ENCODE measurements at regions not wholly inside any gene's neighbourhood (a gene's known extent, or its start where the extent isn't known, plus 50 kb on each side); places are given as distances from the start of the nearest gene placed in this dataset.

DNA sequence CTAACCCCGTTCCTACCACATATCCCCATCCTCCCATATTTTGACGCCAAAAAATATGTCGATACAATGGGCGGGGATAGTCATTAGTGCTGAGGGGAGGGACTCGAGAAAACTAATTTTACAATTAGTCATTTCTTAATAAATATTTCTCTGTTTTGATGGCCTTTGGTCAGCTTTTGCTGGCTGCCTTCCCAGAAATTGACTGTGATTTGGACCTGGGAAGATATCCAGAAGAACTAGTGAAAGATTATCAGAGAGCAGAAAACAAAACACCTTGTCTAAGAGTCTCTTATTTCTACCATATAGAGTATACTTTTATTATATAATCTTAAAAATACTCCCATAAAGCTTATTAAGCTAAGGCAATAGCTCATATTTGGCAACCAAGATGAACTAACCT is 247.6 kb downstream of the MRPL39 start:
- no peak overlapping the region for H3K4me3 ChIP-seq (ENCODE audit: low read depth, poor library complexity, severe bottlenecking)
- intact Hi-C loops (cut with DNase I; ENCODE audit: low total_unique reads) = no loop called here
- TF ChIP-seq, protein P1, sequence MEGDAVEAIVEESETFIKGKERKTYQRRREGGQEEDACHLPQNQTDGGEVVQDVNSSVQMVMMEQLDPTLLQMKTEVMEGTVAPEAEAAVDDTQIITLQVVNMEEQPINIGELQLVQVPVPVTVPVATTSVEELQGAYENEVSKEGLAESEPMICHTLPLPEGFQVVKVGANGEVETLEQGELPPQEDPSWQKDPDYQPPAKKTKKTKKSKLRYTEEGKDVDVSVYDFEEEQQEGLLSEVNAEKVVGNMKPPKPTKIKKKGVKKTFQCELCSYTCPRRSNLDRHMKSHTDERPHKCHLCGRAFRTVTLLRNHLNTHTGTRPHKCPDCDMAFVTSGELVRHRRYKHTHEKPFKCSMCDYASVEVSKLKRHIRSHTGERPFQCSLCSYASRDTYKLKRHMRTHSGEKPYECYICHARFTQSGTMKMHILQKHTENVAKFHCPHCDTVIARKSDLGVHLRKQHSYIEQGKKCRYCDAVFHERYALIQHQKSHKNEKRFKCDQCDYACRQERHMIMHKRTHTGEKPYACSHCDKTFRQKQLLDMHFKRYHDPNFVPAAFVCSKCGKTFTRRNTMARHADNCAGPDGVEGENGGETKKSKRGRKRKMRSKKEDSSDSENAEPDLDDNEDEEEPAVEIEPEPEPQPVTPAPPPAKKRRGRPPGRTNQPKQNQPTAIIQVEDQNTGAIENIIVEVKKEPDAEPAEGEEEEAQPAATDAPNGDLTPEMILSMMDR (IDR thresholded peaks at IDR 0.05) = no peak
- no peak for TF ChIP-seq POLR2A (IDR thresholded peaks at IDR 0.05)
- WGBS, 2 donors = 96 to 97% methylated on average over 5 of the region's 5 CpGs
- DNase-seq (ENCODE audit: low spot score in 2 of 2) = no peak

DNA sequence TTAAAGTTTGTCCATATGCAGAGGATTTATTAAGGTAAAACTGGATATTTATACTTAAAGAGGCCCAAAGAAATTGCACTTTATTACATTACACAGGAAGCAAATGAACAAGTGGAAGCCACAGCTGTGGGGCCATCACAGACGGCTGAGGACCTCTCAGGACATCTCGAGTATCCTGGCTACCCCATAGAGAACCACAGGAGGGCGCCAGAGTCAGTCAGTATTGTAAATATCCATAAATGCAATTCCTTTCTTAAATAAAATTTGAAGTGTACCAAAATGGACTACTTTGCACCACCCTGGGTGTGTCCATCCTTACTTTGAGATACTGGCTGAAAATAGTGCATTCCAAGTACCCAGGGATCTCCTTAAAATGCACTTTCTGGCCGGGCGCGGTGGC is 257.2 kb downstream of the MRPL39 start:
- intact Hi-C loops (cut with DNase I; ENCODE audit: low total_unique reads) = no loop called here
- TF ChIP-seq POLR2A (IDR thresholded peaks at IDR 0.05) = no peak
- TF ChIP-seq, protein P1 (IDR thresholded peaks at IDR 0.05) = no peak
- no peak for DNase-seq (ENCODE audit: low spot score in 2 of 2)
- 70 to 74% methylated on average over 6 of the region's 6 CpGs for WGBS, 2 donors
- H3K4me3 ChIP-seq (ENCODE audit: low read depth, poor library complexity, severe bottlenecking) = no peak overlapping the region

DNA sequence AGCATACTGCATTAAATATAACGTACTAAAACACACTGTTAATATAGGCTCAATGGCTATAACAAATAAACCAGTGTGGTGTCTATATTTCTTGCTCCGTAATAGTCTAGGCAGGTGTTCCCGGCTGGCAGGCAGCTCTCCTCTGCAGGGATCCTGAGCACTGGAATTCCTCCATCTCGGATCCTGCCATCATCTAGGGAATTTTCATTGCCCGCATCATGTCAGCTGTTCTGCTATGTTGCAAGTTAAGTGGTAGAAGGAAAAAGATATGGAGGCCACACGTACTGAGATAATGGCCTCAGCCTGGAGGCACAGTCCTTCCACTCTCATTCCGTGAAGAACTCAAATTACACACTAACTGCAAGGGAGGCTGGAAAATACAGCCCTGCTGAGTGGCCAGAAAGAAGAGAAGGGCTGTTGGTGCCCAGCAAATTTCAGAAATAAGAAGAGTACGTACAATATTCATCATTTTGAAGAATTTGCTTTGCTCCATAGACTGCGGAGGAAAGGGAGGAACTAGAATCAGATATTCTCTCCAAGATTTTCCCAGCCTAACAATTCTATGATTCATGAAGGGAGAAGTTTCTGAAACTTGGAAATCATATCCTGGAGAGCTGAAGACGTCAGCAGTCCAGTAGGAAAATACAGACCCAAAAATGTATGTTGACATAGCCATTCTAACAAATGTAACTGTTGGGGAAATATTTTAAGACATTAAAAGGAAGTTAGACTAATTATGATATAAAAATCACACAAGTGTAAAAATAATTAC is 263.3 kb downstream of the MRPL39 start:
- intact Hi-C loops (cut with DNase I; ENCODE audit: low total_unique reads) = no loop called here

DNA sequence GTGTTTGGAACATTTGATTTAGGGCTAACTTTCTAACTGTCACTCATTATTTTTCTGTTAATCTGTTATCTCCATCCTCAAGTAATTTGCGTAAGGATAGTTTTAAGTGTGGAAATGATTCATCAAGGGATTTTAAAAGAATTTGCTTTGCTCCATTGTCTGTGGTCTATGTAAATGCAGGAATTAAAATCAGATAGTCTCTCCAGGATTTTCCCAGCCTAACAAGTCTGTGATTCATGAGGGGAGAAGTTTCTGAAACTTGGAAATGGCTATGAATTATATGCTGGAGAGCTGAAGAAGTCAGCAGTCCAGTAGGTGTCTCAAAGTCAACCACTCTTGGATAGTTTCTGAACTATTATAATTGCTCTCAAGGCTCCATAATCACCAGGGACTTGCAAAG is 264.5 kb downstream of the MRPL39 start:
- no peak for DNase-seq (ENCODE audit: low spot score in 2 of 2)
- no peak for TF ChIP-seq POLR2A (IDR thresholded peaks at IDR 0.05)
- TF ChIP-seq, protein P1 (IDR thresholded peaks at IDR 0.05) = no peak
- WGBS, 2 donors = 80 to 83% methylated on average over 1 of the region's 1 CpG
- intact Hi-C loops (cut with DNase I; ENCODE audit: low total_unique reads) = no loop called here
- no peak overlapping the region for H3K4me3 ChIP-seq (ENCODE audit: low read depth, poor library complexity, severe bottlenecking)

More for the DNA sequence above, 263.3 kb downstream of the MRPL39 start:
- H3K4me3 ChIP-seq (ENCODE audit: low read depth, poor library complexity, severe bottlenecking) = no peak overlapping the region
- 78% methylated on average over 10 of the region's 10 CpGs for WGBS, 2 donors
- TF ChIP-seq POLR2A (IDR thresholded peaks at IDR 0.05) = no peak
- TF ChIP-seq, protein P1 (IDR thresholded peaks at IDR 0.05) = no peak
- DNase-seq (ENCODE audit: low spot score in 2 of 2) = no peak

DNA sequence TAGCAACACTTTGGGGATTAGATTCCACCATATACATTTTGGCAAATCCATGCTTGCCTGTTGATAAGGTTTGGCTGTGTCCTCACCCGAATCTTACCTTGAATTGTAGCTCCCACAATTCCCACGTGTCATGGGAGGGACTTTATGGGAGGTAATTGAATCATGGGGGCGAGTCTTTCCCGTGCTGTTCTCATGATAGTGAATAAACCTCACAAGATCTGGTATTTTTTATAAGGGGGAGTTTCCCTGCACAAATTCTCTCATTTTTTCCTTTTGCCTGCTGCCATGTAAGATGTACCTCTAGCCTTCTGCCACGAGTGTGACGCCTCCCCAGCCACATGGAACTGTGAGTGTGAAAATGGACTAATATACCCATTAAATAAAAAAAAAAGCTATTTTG is 265.3 kb downstream of the MRPL39 start:
- intact Hi-C loops (cut with DNase I; ENCODE audit: low total_unique reads) = no loop called here
- no peak overlapping the region for H3K4me3 ChIP-seq (ENCODE audit: low read depth, poor library complexity, severe bottlenecking)
- WGBS, 2 donors = 80 to 86% methylated on average over 6 of the region's 6 CpGs
- no peak for DNase-seq (ENCODE audit: low spot score in 2 of 2)
- TF ChIP-seq, protein P1 (IDR thresholded peaks at IDR 0.05) = no peak
- TF ChIP-seq POLR2A (IDR thresholded peaks at IDR 0.05) = no peak

DNA sequence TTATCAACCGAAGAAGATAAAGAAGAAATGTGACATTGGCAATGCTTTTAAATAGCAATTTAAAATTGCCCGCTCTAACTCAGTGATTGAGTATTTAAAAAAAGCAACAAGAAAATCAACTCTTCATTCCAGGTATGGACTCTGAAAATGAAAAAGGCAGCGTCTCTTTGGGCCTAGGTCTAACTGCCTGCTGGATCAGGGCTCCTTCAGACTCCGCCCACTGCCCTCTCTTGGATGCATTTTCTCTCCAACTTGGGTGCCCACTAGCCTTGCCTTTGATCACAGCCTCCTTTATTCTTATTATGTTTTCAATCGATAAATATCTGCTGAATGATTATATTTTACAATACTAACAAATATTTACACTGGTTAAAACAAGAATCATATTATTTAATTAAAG is 268.9 kb downstream of the MRPL39 start:
- no peak for DNase-seq (ENCODE audit: low spot score in 2 of 2)
- intact Hi-C loops (cut with DNase I; ENCODE audit: low total_unique reads) = no loop called here
- H3K4me3 ChIP-seq (ENCODE audit: low read depth, poor library complexity, severe bottlenecking) = no peak overlapping the region
- WGBS, 2 donors = 88 to 89% methylated on average over 5 of the region's 5 CpGs
- TF ChIP-seq, protein P1 (IDR thresholded peaks at IDR 0.05) = no peak
- TF ChIP-seq POLR2A (IDR thresholded peaks at IDR 0.05) = no peak

Data from lower leg skin (tissue), 4 donors.